Stimulated activated CD4-positive, alpha-beta T cell treated with anti-CD3 and anti-CD28 coated beads, Interleukin-4, amount 100 ng/mL, for 1 hour (primary cell): ENCODE measurements at regions not wholly inside any gene's neighbourhood (a gene's known extent, or its start where the extent isn't known, plus 50 kb on each side); places are given as distances from the start of the nearest gene placed in this dataset.
"Not testable (repeated sequence)": the region's sequence is repeated elsewhere in the genome, so short reads cannot be mapped to it uniquely, and the experiment has no call there.

Source experiments
- DNase-seq: peaks from one replicate; pipeline ENCODE4 v3.0.0-alpha.2; 2020

- not testable (repeated sequence) for DNase-seq
These were observed 1119.0 kb downstream of the NXPH1 start for GRCh38 chr7:9552431-9552830.

GRCh38 chr7:9557853-9558252, 1124.4 kb downstream of the NXPH1 start:
- no peak for DNase-seq

GRCh38 chr7:9575716-9576115, 1142.3 kb downstream of the NXPH1 start:
- no peak for DNase-seq

- no peak for DNase-seq
These were observed 1149.4 kb downstream of the NXPH1 start for GRCh38 chr7:9582824-9583223.

- DNase-seq = no peak
These were observed 1165.0 kb downstream of the NXPH1 start for GRCh38 chr7:9598411-9598810.

- no peak for DNase-seq
These were observed 1167.6 kb downstream of the NXPH1 start for GRCh38 chr7:9600974-9601373.

GRCh38 chr7:9603291-9603690, 1169.9 kb downstream of the NXPH1 start:
- DNase-seq = no peak

- DNase-seq = no peak
These were observed 1175.2 kb downstream of the NXPH1 start for GRCh38 chr7:9608560-9608959.

GRCh38 chr7:9620899-9621298, 1187.5 kb downstream of the NXPH1 start:
- DNase-seq = not testable (repeated sequence)

GRCh38 chr7:9621306-9621902, 1188.0 kb downstream of the NXPH1 start:
- not testable (repeated sequence) for DNase-seq

GRCh38 chr7:9621927-9622326, 1188.5 kb downstream of the NXPH1 start:
- no peak for DNase-seq

GRCh38 chr7:9625953-9626352, 1192.5 kb downstream of the NXPH1 start:
- DNase-seq = no peak

- no peak for DNase-seq
These were observed 1212.3 kb downstream of the NXPH1 start for GRCh38 chr7:9645756-9646155.

GRCh38 chr7:9657257-9657656, 1223.8 kb downstream of the NXPH1 start:
- DNase-seq = no peak

- DNase-seq = no peak
These were observed 1238.8 kb downstream of the NXPH1 start for GRCh38 chr7:9671979-9672917.

- no peak for DNase-seq
These were observed 1247.3 kb downstream of the NXPH1 start for GRCh38 chr7:9680713-9681112.

GRCh38 chr7:9681284-9681683, 1247.9 kb downstream of the NXPH1 start:
- no peak for DNase-seq

GRCh38 chr7:9691286-9691685, 1257.9 kb downstream of the NXPH1 start:
- no peak for DNase-seq

GRCh38 chr7:9698375-9698774, 1265.0 kb downstream of the NXPH1 start:
- DNase-seq = no peak

- DNase-seq = no peak
These were observed 1264.5 kb upstream of the PHF14 start for GRCh38 chr7:9709216-9709615.

- no peak for DNase-seq
These were observed 1262.3 kb upstream of the PHF14 start for GRCh38 chr7:9711259-9711918.

- DNase-seq = no peak
These were observed 1255.5 kb upstream of the PHF14 start for GRCh38 chr7:9718071-9718661.

GRCh38 chr7:9719303-9719702, 1254.4 kb upstream of the PHF14 start:
- no peak for DNase-seq
